ENCODE measurements at regions not wholly inside any gene's neighbourhood (a gene's known extent, or its start where the extent isn't known, plus 50 kb on each side); places are given as distances from the start of the nearest gene placed in this dataset.

DNA sequence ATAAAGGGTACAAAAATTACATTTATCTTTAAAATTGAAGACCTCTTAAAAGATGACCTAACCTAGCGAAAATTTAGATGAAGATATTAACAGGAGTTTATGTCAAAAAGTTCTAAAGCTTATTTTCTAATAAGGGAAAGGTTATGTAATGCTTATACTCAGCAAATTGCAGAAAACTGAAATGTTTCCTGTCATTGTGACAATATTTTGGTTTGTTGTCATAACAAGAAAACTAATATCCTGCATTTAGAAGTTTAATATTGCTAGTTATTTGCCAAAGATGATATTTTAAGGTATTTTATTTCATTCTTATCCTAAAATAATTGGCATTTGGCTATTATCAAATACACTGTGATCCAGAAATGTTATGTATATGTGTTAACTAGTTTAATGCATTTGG, 294.5 kb downstream of the C3orf38 start:
- TF ChIP-seq CTCF (IDR thresholded peaks at IDR 0.05; ENCODE audit: control extremely low read depth, extremely low read depth): no peak
- H3K27me3 ChIP-seq (ENCODE audit: control insufficient read depth in 3 of 3, insufficient read depth in 3 of 3, low read length in 2 of 3): no peaks in the 10 kb centered on the region
- no peaks in the 10 kb centered on the region for H3K9me3 ChIP-seq (ENCODE audit: control insufficient read depth in 4 of 4, insufficient read depth in 3 of 4, low read length in 3 of 4)
- H3K4me1 ChIP-seq (ENCODE audit: control insufficient read depth in 5 of 5, insufficient read depth in 5 of 5, low read length in 5 of 5): no peaks in the 10 kb centered on the region
- WGBS, 2 donors: 69 to 75% methylated on average over 1 of the region's 1 CpG
- ATAC-seq (ENCODE audit: insufficient read depth, low FRiP score) (no peak), DNase-seq (peak in 2 of 3 donors; percentile 10 to 12)
- no peak overlapping the region for H3K9ac ChIP-seq (ENCODE audit: insufficient read depth in 1 of 2, low read length in 2 of 2)
- no peak overlapping the region for H3K27ac ChIP-seq (ENCODE audit: low read depth in 1 of 2, low read length in 1 of 2)
- H3K36me3 ChIP-seq (ENCODE audit: control insufficient read depth in 4 of 4, insufficient read depth in 4 of 4, low read length in 4 of 4): no peaks in the 10 kb centered on the region
- no peak overlapping the region for H3K4me3 ChIP-seq

DNA sequence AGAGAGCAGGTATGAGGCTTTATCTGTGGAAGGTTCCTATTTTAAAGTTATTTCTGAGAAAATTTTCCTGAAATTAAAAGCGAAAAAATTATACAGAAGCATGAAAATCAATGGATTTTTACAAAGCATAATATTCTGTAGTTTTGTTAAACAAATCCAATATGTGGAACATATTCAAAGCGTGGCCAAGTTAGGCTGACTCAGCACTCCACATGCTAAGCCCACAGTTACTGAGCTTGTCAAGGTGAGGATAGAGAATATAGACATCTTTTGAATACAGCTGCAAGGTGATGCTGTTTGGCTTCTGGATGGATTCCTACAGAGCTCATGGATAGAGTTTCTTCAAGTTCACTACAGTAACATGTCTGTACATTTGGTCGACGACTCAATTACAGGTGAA, 302.5 kb downstream of the C3orf38 start:
- DNase-seq: no peak
- no peak for TF ChIP-seq CTCF (IDR thresholded peaks at IDR 0.05; ENCODE audit: control extremely low read depth, extremely low read depth)
- no peak for ATAC-seq (ENCODE audit: insufficient read depth, low FRiP score)
- no peaks in the 10 kb centered on the region for H3K4me1 ChIP-seq (ENCODE audit: control insufficient read depth in 5 of 5, insufficient read depth in 5 of 5, low read length in 5 of 5)
- H3K9ac ChIP-seq (ENCODE audit: insufficient read depth in 1 of 2, low read length in 2 of 2): no peak overlapping the region
- no peak overlapping the region for H3K27ac ChIP-seq (ENCODE audit: low read depth in 1 of 2, low read length in 1 of 2)
- H3K27me3 ChIP-seq (ENCODE audit: control insufficient read depth in 3 of 3, insufficient read depth in 3 of 3, low read length in 2 of 3): no peaks in the 10 kb centered on the region
- no peak overlapping the region for H3K4me3 ChIP-seq
- WGBS, 2 donors: 85 to 87% methylated on average over 4 of the region's 4 CpGs
- no peaks in the 10 kb centered on the region for H3K9me3 ChIP-seq (ENCODE audit: control insufficient read depth in 4 of 4, insufficient read depth in 3 of 4, low read length in 3 of 4)
- no peaks in the 10 kb centered on the region for H3K36me3 ChIP-seq (ENCODE audit: control insufficient read depth in 4 of 4, insufficient read depth in 4 of 4, low read length in 4 of 4)

DNA sequence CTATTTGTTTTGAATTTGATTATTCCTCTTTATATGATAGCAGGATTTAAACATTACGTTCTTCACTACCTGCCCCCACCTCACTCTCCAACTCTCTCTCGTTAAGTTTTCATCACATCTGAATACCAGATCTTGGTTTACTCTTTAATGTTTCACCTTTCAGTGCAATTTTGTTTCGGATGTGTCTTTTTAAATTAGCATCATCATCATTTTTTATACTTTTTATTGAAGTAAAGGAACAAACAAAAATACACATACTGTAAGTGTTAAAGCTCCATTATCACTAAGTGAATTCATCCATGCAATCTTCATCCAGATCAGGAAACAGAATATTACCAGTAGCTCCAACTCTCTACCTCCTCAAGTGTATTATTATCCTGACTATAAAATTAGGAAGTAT, 310.6 kb downstream of the C3orf38 start:
- 78 to 89% methylated on average over 3 of the region's 3 CpGs for WGBS, 2 donors
- Histone ChIP-seq H3K9me3 (ENCODE audit: control insufficient read depth in 4 of 4, insufficient read depth in 3 of 4, low read length in 3 of 4) (no peaks in the 10 kb centered on the region), H3K4me1 (ENCODE audit: control insufficient read depth in 5 of 5, insufficient read depth in 5 of 5, low read length in 5 of 5) (no peaks in the 10 kb centered on the region), H3K27me3 (ENCODE audit: control insufficient read depth in 3 of 3, insufficient read depth in 3 of 3, low read length in 2 of 3) (no peaks in the 10 kb centered on the region), H3K27ac (ENCODE audit: low read depth in 1 of 2, low read length in 1 of 2) (no peak overlapping the region), H3K9ac (ENCODE audit: insufficient read depth in 1 of 2, low read length in 2 of 2) (no peak overlapping the region), H3K36me3 (ENCODE audit: control insufficient read depth in 4 of 4, insufficient read depth in 4 of 4, low read length in 4 of 4) (no peaks in the 10 kb centered on the region), H3K4me3 (no peak overlapping the region)
- ATAC-seq (ENCODE audit: insufficient read depth, low FRiP score) (no peak), DNase-seq (no peak)
- no peak for TF ChIP-seq CTCF (IDR thresholded peaks at IDR 0.05; ENCODE audit: control extremely low read depth, extremely low read depth)

- Histone ChIP-seq H3K4me1 (ENCODE audit: control insufficient read depth in 5 of 5, insufficient read depth in 5 of 5, low read length in 5 of 5) (no peaks in the 10 kb centered on the region), H3K27ac (ENCODE audit: low read depth in 1 of 2, low read length in 1 of 2) (no peak overlapping the region), H3K4me3 (no peak overlapping the region), H3K9ac (ENCODE audit: insufficient read depth in 1 of 2, low read length in 2 of 2) (no peak overlapping the region), H3K9me3 (ENCODE audit: control insufficient read depth in 4 of 4, insufficient read depth in 3 of 4, low read length in 3 of 4) (no peaks in the 10 kb centered on the region), H3K27me3 (ENCODE audit: control insufficient read depth in 3 of 3, insufficient read depth in 3 of 3, low read length in 2 of 3) (no peaks in the 10 kb centered on the region), H3K36me3 (ENCODE audit: control insufficient read depth in 4 of 4, insufficient read depth in 4 of 4, low read length in 4 of 4) (no peaks in the 10 kb centered on the region)
- DNase-seq (no peak), ATAC-seq (ENCODE audit: insufficient read depth, low FRiP score) (no peak)
- TF ChIP-seq CTCF (IDR thresholded peaks at IDR 0.05; ENCODE audit: control extremely low read depth, extremely low read depth): no peak
These were observed 312.5 kb downstream of the C3orf38 start for GRCh38 chr3:88462230-88462629.

Data from lung (tissue), 11 donors.